ENCODE measurements at regions not wholly inside any gene's neighbourhood (a gene's known extent, or its start where the extent isn't known, plus 50 kb on each side); places are given as distances from the start of the nearest gene placed in this dataset.

DNA sequence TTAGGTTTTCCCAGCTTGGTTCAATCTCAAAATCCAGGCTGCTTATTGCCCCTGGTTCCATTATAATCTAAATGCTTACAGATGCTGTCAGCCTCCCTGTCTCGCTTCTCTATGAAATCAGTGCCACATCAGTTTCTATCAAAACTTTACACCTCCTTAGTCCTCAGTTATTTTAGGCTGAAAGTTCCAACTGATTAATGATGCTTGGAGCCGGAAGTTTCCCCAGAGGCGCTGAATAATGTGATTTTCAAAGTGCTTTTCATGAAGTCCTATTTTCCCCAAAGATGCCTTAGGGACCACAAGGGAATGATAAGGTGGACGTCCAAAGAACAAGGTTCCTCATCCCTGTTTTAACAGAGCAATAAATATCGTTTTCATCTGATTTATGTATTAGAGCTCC, 262.4 kb upstream of the RMST start:
- TF ChIP-seq EZH2phosphoT487 (IDR thresholded peaks at IDR 0.05; ENCODE audit: low read length) (no peak), EZH2 (optimal IDR thresholded peaks at IDR 0.05; ENCODE audit: low read depth, low read length) (no peak)
- TF ChIP-seq, protein P1, sequence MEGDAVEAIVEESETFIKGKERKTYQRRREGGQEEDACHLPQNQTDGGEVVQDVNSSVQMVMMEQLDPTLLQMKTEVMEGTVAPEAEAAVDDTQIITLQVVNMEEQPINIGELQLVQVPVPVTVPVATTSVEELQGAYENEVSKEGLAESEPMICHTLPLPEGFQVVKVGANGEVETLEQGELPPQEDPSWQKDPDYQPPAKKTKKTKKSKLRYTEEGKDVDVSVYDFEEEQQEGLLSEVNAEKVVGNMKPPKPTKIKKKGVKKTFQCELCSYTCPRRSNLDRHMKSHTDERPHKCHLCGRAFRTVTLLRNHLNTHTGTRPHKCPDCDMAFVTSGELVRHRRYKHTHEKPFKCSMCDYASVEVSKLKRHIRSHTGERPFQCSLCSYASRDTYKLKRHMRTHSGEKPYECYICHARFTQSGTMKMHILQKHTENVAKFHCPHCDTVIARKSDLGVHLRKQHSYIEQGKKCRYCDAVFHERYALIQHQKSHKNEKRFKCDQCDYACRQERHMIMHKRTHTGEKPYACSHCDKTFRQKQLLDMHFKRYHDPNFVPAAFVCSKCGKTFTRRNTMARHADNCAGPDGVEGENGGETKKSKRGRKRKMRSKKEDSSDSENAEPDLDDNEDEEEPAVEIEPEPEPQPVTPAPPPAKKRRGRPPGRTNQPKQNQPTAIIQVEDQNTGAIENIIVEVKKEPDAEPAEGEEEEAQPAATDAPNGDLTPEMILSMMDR (IDR thresholded peaks at IDR 0.05; ENCODE audit: low read length) = no peak
- H3K79me2 ChIP-seq (ENCODE audit: low read length) = no peaks in the 10 kb centered on the region
- no peak for DNase-seq

DNA sequence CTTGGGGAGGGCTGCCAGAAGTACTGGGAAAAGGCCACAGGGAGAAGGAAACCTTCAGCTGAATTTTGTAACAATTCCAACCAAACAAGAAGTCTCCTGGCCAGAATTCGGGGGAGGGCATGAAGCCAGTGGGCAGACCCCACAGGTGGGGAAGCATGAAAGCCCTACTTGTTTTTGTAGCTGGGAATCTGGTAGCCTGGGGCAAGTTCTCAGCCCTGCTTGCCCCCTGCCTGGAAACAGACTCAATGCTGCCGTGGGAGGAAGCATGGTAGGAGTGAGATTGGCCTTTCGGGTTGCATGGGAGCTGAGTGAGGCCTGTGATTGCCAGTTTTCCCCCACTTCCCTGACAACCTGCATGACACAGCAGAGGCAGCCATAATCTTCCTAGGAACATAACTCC, 259.2 kb upstream of the RMST start:
- no peaks in the 10 kb centered on the region for H3K9me2 ChIP-seq (replicated peaks; ENCODE audit: insufficient read depth, low read length)
- H3K79me2 ChIP-seq (ENCODE audit: low read length) = no peaks in the 10 kb centered on the region
- H3K4me2 ChIP-seq (ENCODE audit: low read depth, low read length) = no peak overlapping the region
- H3K27ac ChIP-seq (ENCODE audit: low read length) = no peak overlapping the region
- no peaks in the 10 kb centered on the region for H3K36me3 ChIP-seq (replicated peaks; ENCODE audit: insufficient read depth, low read length)
- no peaks in the 10 kb centered on the region for H3K9me3 ChIP-seq (replicated peaks; ENCODE audit: insufficient read depth, low read length)
- no peaks in the 10 kb centered on the region for H3F3A ChIP-seq (ENCODE audit: insufficient read depth, low read length)
- DNase-seq = no peak
- no peaks in the 10 kb centered on the region for H3K27me3 ChIP-seq (replicated peaks; ENCODE audit: insufficient read depth, low read length)
- no peak overlapping the region for H3K4me3 ChIP-seq (ENCODE audit: low read length)
- no peaks in the 10 kb centered on the region for H4K20me1 ChIP-seq (ENCODE audit: insufficient read depth, low read length)
- no peak overlapping the region for H2AFZ ChIP-seq (ENCODE audit: low read length)
- TF ChIP-seq, protein P1 (IDR thresholded peaks at IDR 0.05; ENCODE audit: low read length) = no peak
- no peak for TF ChIP-seq EZH2phosphoT487 (IDR thresholded peaks at IDR 0.05; ENCODE audit: low read length)
- TF ChIP-seq EZH2 (optimal IDR thresholded peaks at IDR 0.05; ENCODE audit: low read depth, low read length) = no peak
- H3K4me1 ChIP-seq (ENCODE audit: low read length) = no peaks in the 10 kb centered on the region
- H3K9ac ChIP-seq (ENCODE audit: low read length) = no peak overlapping the region

More for the DNA sequence above, 262.4 kb upstream of the RMST start:
- Histone ChIP-seq H3K9me3 (replicated peaks; ENCODE audit: insufficient read depth, low read length) (no peaks in the 10 kb centered on the region), H3K9ac (ENCODE audit: low read length) (no peak overlapping the region), H3K9me2 (replicated peaks; ENCODE audit: insufficient read depth, low read length) (no peaks in the 10 kb centered on the region), H3F3A (ENCODE audit: insufficient read depth, low read length) (no peaks in the 10 kb centered on the region), H3K4me1 (ENCODE audit: low read length) (no peaks in the 10 kb centered on the region), H2AFZ (ENCODE audit: low read length) (no peak overlapping the region), H3K4me2 (ENCODE audit: low read depth, low read length) (no peak overlapping the region), H3K27me3 (replicated peaks; ENCODE audit: insufficient read depth, low read length) (no peaks in the 10 kb centered on the region), H3K27ac (ENCODE audit: low read length) (no peak overlapping the region), H4K20me1 (ENCODE audit: insufficient read depth, low read length) (no peaks in the 10 kb centered on the region), H3K4me3 (ENCODE audit: low read length) (no peak overlapping the region), H3K36me3 (replicated peaks; ENCODE audit: insufficient read depth, low read length) (no peaks in the 10 kb centered on the region)

GRCh38 chr12:97209997-97210396, 252.6 kb upstream of the RMST start:
- no peak for DNase-seq
- H3K79me2 ChIP-seq (ENCODE audit: low read length) = no peaks in the 10 kb centered on the region
- no peaks in the 10 kb centered on the region for H3K36me3 ChIP-seq (replicated peaks; ENCODE audit: insufficient read depth, low read length)
- no peak overlapping the region for H3K4me3 ChIP-seq (ENCODE audit: low read length)
- no peak overlapping the region for H3K4me2 ChIP-seq (ENCODE audit: low read depth, low read length)
- no peak for TF ChIP-seq EZH2 (optimal IDR thresholded peaks at IDR 0.05; ENCODE audit: low read depth, low read length)
- no peak for TF ChIP-seq EZH2phosphoT487 (IDR thresholded peaks at IDR 0.05; ENCODE audit: low read length)
- TF ChIP-seq, protein P1 (IDR thresholded peaks at IDR 0.05; ENCODE audit: low read length) = no peak
- H2AFZ ChIP-seq (ENCODE audit: low read length) = no peak overlapping the region
- no peaks in the 10 kb centered on the region for H3K9me3 ChIP-seq (replicated peaks; ENCODE audit: insufficient read depth, low read length)
- H3K9ac ChIP-seq (ENCODE audit: low read length) = no peak overlapping the region
- H4K20me1 ChIP-seq (ENCODE audit: insufficient read depth, low read length) = no peaks in the 10 kb centered on the region
- no peaks in the 10 kb centered on the region for H3K9me2 ChIP-seq (replicated peaks; ENCODE audit: insufficient read depth, low read length)
- no peak overlapping the region for H3K27ac ChIP-seq (ENCODE audit: low read length)
- no peaks in the 10 kb centered on the region for H3K4me1 ChIP-seq (ENCODE audit: low read length)
- H3F3A ChIP-seq (ENCODE audit: insufficient read depth, low read length) = no peaks in the 10 kb centered on the region
- H3K27me3 ChIP-seq (replicated peaks; ENCODE audit: insufficient read depth, low read length) = no peaks in the 10 kb centered on the region

Data from MM.1S (cell line).